ENCODE measurements at regions not wholly inside any gene's neighbourhood (a gene's known extent, or its start where the extent isn't known, plus 50 kb on each side); places are given as distances from the start of the nearest gene placed in this dataset.
"Not testable (repeated sequence)": the region's sequence is repeated elsewhere in the genome, so short reads cannot be mapped to it uniquely, and the experiment has no call there.

GRCh38 chrX:113048896-113049295, 208.3 kb upstream of the AMOT start:
- no peak for DNase-seq (ENCODE audit: low read depth)

GRCh38 chrX:113048480-113048879, 207.8 kb upstream of the AMOT start:
- no peak for DNase-seq (ENCODE audit: low read depth)

GRCh38 chrX:113033966-113034680, 193.5 kb upstream of the AMOT start:
- DNase-seq (ENCODE audit: low read depth), result no peak

GRCh38 chrX:113019958-113020357, 179.3 kb upstream of the AMOT start:
- no peak for DNase-seq (ENCODE audit: low read depth)

- no peak for DNase-seq (ENCODE audit: low read depth)
These were observed 169.2 kb upstream of the AMOT start for GRCh38 chrX:113009837-113010236.

- no peak for DNase-seq (ENCODE audit: low read depth)
These were observed 168.4 kb upstream of the AMOT start for GRCh38 chrX:113009029-113009428.

GRCh38 chrX:113001836-113002235, 161.2 kb upstream of the AMOT start:
- DNase-seq (ENCODE audit: low read depth), result no peak

- no peak for DNase-seq (ENCODE audit: low read depth)
These were observed 157.4 kb upstream of the AMOT start for GRCh38 chrX:112997991-112998390.

GRCh38 chrX:112991801-112992200, 151.2 kb upstream of the AMOT start:
- no peak for DNase-seq (ENCODE audit: low read depth)

GRCh38 chrX:112979879-112980278, 139.2 kb upstream of the AMOT start:
- no peak for DNase-seq (ENCODE audit: low read depth)

- DNase-seq (ENCODE audit: low read depth), result no peak
These were observed 127.9 kb upstream of the AMOT start for GRCh38 chrX:112968351-112969133.

- DNase-seq (ENCODE audit: low read depth), result no peak
These were observed 127.3 kb upstream of the AMOT start for GRCh38 chrX:112967903-112968302.

GRCh38 chrX:112967341-112967740, 126.7 kb upstream of the AMOT start:
- no peak for DNase-seq (ENCODE audit: low read depth)

- DNase-seq (ENCODE audit: low read depth), result no peak
These were observed 121.3 kb upstream of the AMOT start for GRCh38 chrX:112961981-112962380.

- no peak for DNase-seq (ENCODE audit: low read depth)
These were observed 107.5 kb upstream of the AMOT start for GRCh38 chrX:112947981-112948615.

GRCh38 chrX:112946227-112946626, 105.6 kb upstream of the AMOT start:
- DNase-seq (ENCODE audit: low read depth), result no peak

- DNase-seq (ENCODE audit: low read depth), result no peak
These were observed 105.2 kb upstream of the AMOT start for GRCh38 chrX:112945826-112946225.

- no peak for DNase-seq (ENCODE audit: low read depth)
These were observed 100.7 kb upstream of the AMOT start for GRCh38 chrX:112941209-112941837.

- DNase-seq (ENCODE audit: low read depth), result no peak
These were observed 94.4 kb upstream of the AMOT start for GRCh38 chrX:112935029-112935428.

- no peak for DNase-seq (ENCODE audit: low read depth)
These were observed 91.3 kb upstream of the AMOT start for GRCh38 chrX:112931900-112932299.

GRCh38 chrX:112931478-112931877, 90.8 kb upstream of the AMOT start:
- DNase-seq (ENCODE audit: low read depth), result no peak

GRCh38 chrX:112923381-112923780, 82.8 kb upstream of the AMOT start:
- DNase-seq (ENCODE audit: low read depth), result not testable (repeated sequence)

GRCh38 chrX:112913807-112914206, 73.2 kb upstream of the AMOT start:
- DNase-seq (ENCODE audit: low read depth), result no peak
